Right lobe of liver (tissue), 6 donors: ENCODE measurements at regions not wholly inside any gene's neighbourhood (a gene's known extent, or its start where the extent isn't known, plus 50 kb on each side); places are given as distances from the start of the nearest gene placed in this dataset.

Experiments
- ATAC-seq, 4 donors: fragments of 200-7000 bp; cut with Tn5 transposase; one replicate each; pipeline ENCODE4 v1.9.1; 2020; ENCODE audit warnings: mild to moderate bottlenecking in 4 of 4, moderate library complexity in 4 of 4
- DNase-seq, 3 donors: peaks; one replicate each; pipeline ENCODE4 v3.0.0-alpha.2; 2020
- H3K27ac ChIP-seq, 3 donors: fragments of 200-600 bp; one replicate each; pipeline ENCODE4 v1.8.0; 2022
- H3K27me3 ChIP-seq, 2 donors: fragments of 200-600 bp; one replicate each; pipeline ENCODE4 v1.8.0; 2022
- H3K36me3 ChIP-seq, 4 donors: fragments of 200-600 bp; sonication (generic) in 1 of 4; one replicate each; pipeline versions ENCODE4 v1.5.1 to v1.8.0; 2017 to 2022; ENCODE audit warnings: control low read depth in 1 of 4
- H3K4me1 ChIP-seq, 4 donors: fragments of 200-600 bp; sonication (generic) in 1 of 4; one replicate each; pipeline versions ENCODE4 v1.5.1 to v1.8.0; 2017 to 2022; ENCODE audit warnings: control low read depth in 1 of 4
- H3K4me3 ChIP-seq, 3 donors: fragments of 200-600 bp; one replicate each; pipeline ENCODE4 v1.8.0; 2022
- H3K9me3 ChIP-seq, 4 donors: fragments of 200-600 bp; sonication (generic) in 1 of 4; one replicate each; pipeline versions ENCODE4 v1.5.1 to v1.8.0; 2017 to 2022; ENCODE audit warnings: control low read depth in 1 of 4
- CTCF ChIP-seq, 4 donors: fragments of 200-600 bp in 3 of 4; fragments of 450-650 bp in 1 of 4; IDR thresholded peaks; one replicate each; pipeline versions ENCODE4 v1.5.1 to v1.8.0; 2016 to 2022; ENCODE audit warnings: antibody characterized with exemption in 4 of 4, mild to moderate bottlenecking in 2 of 4
- POLR2A ChIP-seq: fragments of 450-650 bp; IDR thresholded peaks from one replicate; pipeline ENCODE4 v1.6.1; 2017; ENCODE audit warnings: antibody characterized with exemption, mild to moderate bottlenecking
- WGBS: methylation state at CpG from one replicate; pipeline ENCODE4 v1.1.6; 2018; ENCODE audit warnings: low coverage, low lambda C conversion rate; ENCODE audit not compliant: insufficient coverage; ENCODE audit errors: missing lambda C conversion rate; 5-methylcytosine and 5-hydroxymethylcytosine counted together
- intact Hi-C, 2 donors: fragments of 100-400 bp; cut with DNase I; formaldehyde crosslinking; loops; one replicate each; pipeline versions ENCODE4 v1.11.2 to v1.14.1; 2022
- small RNA-seq, 2 experiments: library from RNA; depleted of rRNA; stranded (forward); fragments of <200 nt; gene quantifications; one replicate each; pipeline ENCODE3, GENCODE V24; 2016
- donor health status: DM: no; HTN: yes; CAD: no.
- donor health status: DM: no; HTN: no; CAD: no.
- donor health status: DM: no; HTN: no; CAD: no.
- donor health status: DM: no; HTN: yes; CAD: no.
- donor health status: DM: no; HTN: yes; CAD: no.

- Histone ChIP-seq H3K27me3 (no peaks in the 10 kb centered on the region), H3K4me3 (no peak overlapping the region), H3K27ac (no peak overlapping the region), H3K36me3 (no peaks in the 10 kb centered on the region), H3K9me3 (no peaks in the 10 kb centered on the region), H3K4me1 (no peaks in the 10 kb centered on the region)
- no peak for ATAC-seq
- TF ChIP-seq POLR2A (no peak), CTCF (IDR thresholded peaks at IDR 0.05) (no peak)
- no peak for DNase-seq
- 0% methylated on average over 1 of the region's 1 CpG for WGBS
- intact Hi-C loops, result no loop called here
Observed at GRCh38 chr5:39478863-39479262, 54.1 kb upstream of the DAB2 start.

- ATAC-seq (no peak), DNase-seq (no peak)
- WGBS, result 75% methylated on average over 2 of the region's 2 CpGs
- Histone ChIP-seq H3K36me3 (no peaks in the 10 kb centered on the region), H3K27ac (no peak overlapping the region), H3K4me1 (no peaks in the 10 kb centered on the region), H3K27me3 (no peaks in the 10 kb centered on the region), H3K4me3 (no peak overlapping the region), H3K9me3 (no peaks in the 10 kb centered on the region)
- intact Hi-C loops, result no loop called here
- TF ChIP-seq POLR2A, result no peak
- TF ChIP-seq CTCF (IDR thresholded peaks at IDR 0.05), result no peak
Observed at GRCh38 chr5:39476843-39477220, 52.1 kb upstream of the DAB2 start.

- Histone ChIP-seq H3K4me3 (no peak overlapping the region), H3K27ac (no peak overlapping the region), H3K9me3 (no peaks in the 10 kb centered on the region), H3K36me3 (no peaks in the 10 kb centered on the region), H3K27me3 (no peaks in the 10 kb centered on the region), H3K4me1 (no peaks in the 10 kb centered on the region)
- DNase-seq, result no peak
- ATAC-seq, result no peak
- TF ChIP-seq CTCF (IDR thresholded peaks at IDR 0.05) (no peak), POLR2A (no peak)
- WGBS, result 68% methylated on average over 5 of the region's 5 CpGs
- intact Hi-C loops, result no loop called here
Observed at GRCh38 chr5:39475881-39476842, 51.4 kb upstream of the DAB2 start.

- H3K9me3 ChIP-seq, result no peaks in the 10 kb centered on the region
- no peaks in the 10 kb centered on the region for H3K4me1 ChIP-seq
- WGBS, result 75% methylated on average over 3 of the region's 3 CpGs
- no peak overlapping the region for H3K27ac ChIP-seq
- intact Hi-C loops, result no loop called here
- ATAC-seq (no peak), DNase-seq (no peak)
- no peak for TF ChIP-seq POLR2A
- TF ChIP-seq CTCF (IDR thresholded peaks at IDR 0.05), result no peak
- no peaks in the 10 kb centered on the region for H3K36me3 ChIP-seq
- no peaks in the 10 kb centered on the region for H3K27me3 ChIP-seq
- no peak overlapping the region for H3K4me3 ChIP-seq
Observed at GRCh38 chr5:39475159-39475571, 50.4 kb upstream of the DAB2 start.

Small RNAs in the stretch of these regions (small RNA-seq; reads per million reads assigned to genes)
- 0 reads per million in 2 experiments for gene RNU1-150P
